ENCODE measurements at regions not wholly inside any gene's neighbourhood (a gene's known extent, or its start where the extent isn't known, plus 50 kb on each side); places are given as distances from the start of the nearest gene placed in this dataset.

GRCh38 chr16:22652463-22652845 is 141.8 kb downstream of the NPIPB5 start:
- Histone ChIP-seq H3K9ac (no peak overlapping the region), H3K27me3 (ENCODE audit: insufficient read depth) (peaks cover 6% of the 10 kb centered on the region), H3K36me3 (replicated peaks in 1 of 2; ENCODE audit: control insufficient read depth in 1 of 2, insufficient read depth in 2 of 2, low read length in 1 of 2) (no peaks in the 10 kb centered on the region), H3K4me2 (no peak overlapping the region), H3K4me1 (ENCODE audit: control insufficient read depth in 1 of 2, insufficient read depth in 2 of 2, low read depth in 1 of 2, low read length in 1 of 2) (no peaks in the 10 kb centered on the region; a peak in 1 of 4 replicates), H3F3A (replicated peaks; ENCODE audit: insufficient read depth) (peaks cover 3% of the 10 kb centered on the region), H3K79me2 (ENCODE audit: insufficient read depth) (no peaks in the 10 kb centered on the region), H2AFZ (ENCODE audit: low read depth) (no peak overlapping the region), H4K20me1 (ENCODE audit: insufficient read depth) (no peaks in the 10 kb centered on the region), H3K9me2 (no peaks in the 10 kb centered on the region), H3K9me3 (no peaks in the 10 kb centered on the region), H3K4me3 (ENCODE audit: low read depth in 2 of 2, low read length in 1 of 2) (no peak overlapping the region), H3K27ac (ENCODE audit: low read depth in 2 of 2, low read length in 1 of 2) (no peak overlapping the region)
- ChIA-PET CTCF (no interaction called here), POLR2A (no interaction called here)
- TF ChIP-seq RAD21 (IDR thresholded peaks at IDR 0.05; ENCODE audit: low read length) (no peak), CTCF (IDR thresholded peaks at IDR 0.05) (no peak), JUND (IDR thresholded peaks at IDR 0.05) (no peak), POLR2AphosphoS5 (IDR thresholded peaks at IDR 0.05; ENCODE audit: low read depth, low read length) (no peak), FOSL2 (IDR thresholded peaks at IDR 0.05; ENCODE audit: borderline replicate concordance, low read depth) (no peak), RXRA (IDR thresholded peaks at IDR 0.05; ENCODE audit: borderline replicate concordance, low read depth) (no peak), USF1 (IDR thresholded peaks at IDR 0.05; ENCODE audit: borderline replicate concordance, low read depth) (no peak), EP300 (IDR thresholded peaks at IDR 0.05; ENCODE audit: borderline replicate concordance in 1 of 2, low read depth in 1 of 2, low read length in 1 of 2) (no peak), TEAD4 (IDR thresholded peaks at IDR 0.05; ENCODE audit: borderline replicate concordance, insufficient read depth) (no peak), REST (IDR thresholded peaks at IDR 0.05; ENCODE audit: low read depth, low read length) (no peak), SIN3A (IDR thresholded peaks at IDR 0.05; ENCODE audit: borderline replicate concordance, low read depth, low read length) (no peak), ELF1 (IDR thresholded peaks at IDR 0.05) (no peak), TAF1 (IDR thresholded peaks at IDR 0.05; ENCODE audit: borderline replicate concordance, low read depth, low read length) (no peak), MAX (IDR thresholded peaks at IDR 0.05; ENCODE audit: low read depth) (no peak), MEF2A (IDR thresholded peaks at IDR 0.05; ENCODE audit: borderline replicate concordance, low read depth) (no peak), CHD2 (IDR thresholded peaks at IDR 0.05; ENCODE audit: low read length, partially characterized antibody) (no peak), NRF1 (IDR thresholded peaks at IDR 0.05; ENCODE audit: low read depth, low read length) (no peak)
- no peak for DNase-seq
- 30% methylated on average over 2 of the region's 2 CpGs for WGBS (ENCODE audit: low lambda C conversion rate)

Measured in SK-N-SH (cell line).